ENCODE measurements at regions not wholly inside any gene's neighbourhood (a gene's known extent, or its start where the extent isn't known, plus 50 kb on each side); places are given as distances from the start of the nearest gene placed in this dataset.

DNA sequence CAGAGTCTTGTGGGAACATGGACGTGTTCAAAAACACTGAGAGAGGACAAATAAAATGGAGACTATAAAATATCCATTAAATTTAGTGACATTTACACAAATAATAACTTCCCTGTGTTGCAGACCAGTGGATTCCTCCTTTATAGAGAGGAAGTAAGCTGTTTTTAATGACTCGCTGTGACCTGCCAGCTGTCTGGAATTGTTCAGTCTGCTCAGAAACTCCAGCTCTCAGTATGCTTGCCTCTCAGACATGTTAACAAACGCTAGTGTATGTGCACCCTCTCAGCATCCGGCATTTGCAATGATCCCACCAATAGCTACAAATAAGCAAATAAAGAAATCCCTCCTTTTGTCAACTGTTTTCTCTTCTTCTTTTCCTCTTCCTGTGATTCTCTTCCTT is 158.0 kb upstream of the TCF21 start:
- no peak for TF ChIP-seq ZNF768 (tag by site-specific recombination; IDR thresholded peaks at IDR 0.05)
- no peak for TF ChIP-seq ZBTB26 (tag by site-specific recombination; optimal IDR thresholded peaks at IDR 0.05)
- TF ChIP-seq CTCF (tag by site-specific recombination; IDR thresholded peaks at IDR 0.05): no peak
- no peak for TF ChIP-seq ZNF423 (tag by site-specific recombination; IDR thresholded peaks at IDR 0.05)
- TF ChIP-seq YY1 (tag by site-specific recombination; IDR thresholded peaks at IDR 0.05): no peak
- TF ChIP-seq KLF7 (tag by site-specific recombination; IDR thresholded peaks at IDR 0.05; ENCODE audit: borderline replicate concordance): no peak
- TF ChIP-seq TCF7L2 (IDR thresholded peaks at IDR 0.05; ENCODE audit: borderline replicate concordance, low read depth, low read length): no peak

All from HEK293 (cell line).